ENCODE measurements at regions not wholly inside any gene's neighbourhood (a gene's known extent, or its start where the extent isn't known, plus 50 kb on each side); places are given as distances from the start of the nearest gene placed in this dataset.

DNA sequence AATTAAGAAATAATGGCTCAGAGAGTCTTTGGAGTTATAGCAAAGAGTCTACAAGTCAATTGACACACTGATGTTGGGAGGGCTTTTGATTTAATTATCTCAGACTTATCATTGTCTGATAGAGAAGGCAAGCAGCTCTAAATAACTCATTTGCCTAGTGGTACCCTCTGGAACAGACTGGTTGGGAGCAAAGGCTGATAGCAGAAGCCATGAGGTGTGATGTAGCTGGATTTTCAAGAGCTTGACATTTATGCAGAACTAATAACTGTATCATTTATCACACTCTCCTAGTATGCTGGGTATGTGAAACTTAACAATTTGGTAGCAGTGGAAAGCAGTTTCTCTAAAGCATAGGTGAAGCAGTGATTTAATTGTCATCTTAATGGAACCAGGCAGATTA, 380.6 kb downstream of the TENT5A start:
- no peak for TF ChIP-seq POLR2A (IDR thresholded peaks at IDR 0.05)
- TF ChIP-seq, protein P1, sequence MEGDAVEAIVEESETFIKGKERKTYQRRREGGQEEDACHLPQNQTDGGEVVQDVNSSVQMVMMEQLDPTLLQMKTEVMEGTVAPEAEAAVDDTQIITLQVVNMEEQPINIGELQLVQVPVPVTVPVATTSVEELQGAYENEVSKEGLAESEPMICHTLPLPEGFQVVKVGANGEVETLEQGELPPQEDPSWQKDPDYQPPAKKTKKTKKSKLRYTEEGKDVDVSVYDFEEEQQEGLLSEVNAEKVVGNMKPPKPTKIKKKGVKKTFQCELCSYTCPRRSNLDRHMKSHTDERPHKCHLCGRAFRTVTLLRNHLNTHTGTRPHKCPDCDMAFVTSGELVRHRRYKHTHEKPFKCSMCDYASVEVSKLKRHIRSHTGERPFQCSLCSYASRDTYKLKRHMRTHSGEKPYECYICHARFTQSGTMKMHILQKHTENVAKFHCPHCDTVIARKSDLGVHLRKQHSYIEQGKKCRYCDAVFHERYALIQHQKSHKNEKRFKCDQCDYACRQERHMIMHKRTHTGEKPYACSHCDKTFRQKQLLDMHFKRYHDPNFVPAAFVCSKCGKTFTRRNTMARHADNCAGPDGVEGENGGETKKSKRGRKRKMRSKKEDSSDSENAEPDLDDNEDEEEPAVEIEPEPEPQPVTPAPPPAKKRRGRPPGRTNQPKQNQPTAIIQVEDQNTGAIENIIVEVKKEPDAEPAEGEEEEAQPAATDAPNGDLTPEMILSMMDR (IDR thresholded peaks at IDR 0.05): no peak

Measured in testis (tissue), 2 donors.